NCI-H446 treated with DMSO at 0.1 percent for 48 hours (cell line): ENCODE measurements at regions not wholly inside any gene's neighbourhood (a gene's known extent, or its start where the extent isn't known, plus 50 kb on each side); places are given as distances from the start of the nearest gene placed in this dataset.
A peak's percentile ranks its signal among the peaks of the same experiment; 100 is the strongest.
"Not testable (repeated sequence)": the region's sequence is repeated elsewhere in the genome, so short reads cannot be mapped to it uniquely, and the experiment has no call there.

Source experiments
- DNase-seq: peaks from one replicate; lab custom pipeline; 2025; lab: John Stamatoyannopoulos, UW

DNA sequence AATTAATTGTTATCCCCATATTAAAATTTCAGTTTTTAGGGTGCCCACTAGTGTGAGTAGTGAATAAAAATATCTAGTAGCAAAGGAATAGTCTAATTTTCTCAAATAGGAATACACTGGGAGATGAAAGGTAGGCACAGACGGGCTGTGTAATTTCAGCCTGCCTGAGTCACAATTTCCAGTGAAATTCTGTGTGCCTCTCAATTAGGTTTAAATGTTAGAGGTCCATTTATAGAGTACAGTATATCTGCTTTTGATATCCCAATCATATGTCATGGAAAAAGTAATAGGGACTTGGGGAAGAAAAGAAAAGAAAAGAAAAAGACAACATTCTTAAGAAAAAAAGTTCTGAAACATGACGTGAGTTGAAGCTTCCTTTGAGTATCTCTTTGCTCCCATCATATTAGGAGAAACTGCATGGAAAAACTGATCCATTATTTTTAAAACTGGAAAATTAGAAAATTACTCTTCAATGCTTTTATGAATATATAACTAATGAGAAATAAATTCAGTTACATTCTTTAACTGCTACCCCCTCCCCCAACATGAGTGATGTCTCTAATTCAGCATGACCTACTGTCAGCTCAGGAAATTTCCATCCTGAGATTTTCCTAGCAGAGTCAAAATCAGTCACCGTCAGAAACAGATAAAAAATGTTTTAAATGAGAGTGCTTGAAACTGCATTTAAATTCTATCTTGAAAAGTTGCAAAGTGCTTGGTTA, 473.8 kb upstream of the HSF2 start:
- DNase-seq, result no peak

DNA sequence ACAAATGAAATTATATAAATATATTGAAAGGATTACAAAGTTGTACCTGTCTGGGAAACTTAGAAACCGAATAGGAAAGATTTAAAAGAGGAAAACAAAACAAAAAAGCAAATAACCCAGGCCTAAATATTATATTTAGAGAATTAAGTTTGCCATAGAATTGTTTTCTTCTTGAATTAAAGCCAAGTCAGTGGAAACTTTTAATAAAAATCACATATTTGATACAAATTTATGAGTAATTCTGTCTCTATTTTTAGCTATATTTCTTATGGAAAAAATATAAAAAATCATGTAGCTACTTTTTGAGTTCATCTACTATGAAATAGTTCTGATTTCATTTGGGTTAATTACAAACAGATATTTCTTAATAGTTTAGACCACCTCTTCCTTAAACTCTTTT, 470.2 kb upstream of the HSF2 start:
- DNase-seq, result no peak

DNA sequence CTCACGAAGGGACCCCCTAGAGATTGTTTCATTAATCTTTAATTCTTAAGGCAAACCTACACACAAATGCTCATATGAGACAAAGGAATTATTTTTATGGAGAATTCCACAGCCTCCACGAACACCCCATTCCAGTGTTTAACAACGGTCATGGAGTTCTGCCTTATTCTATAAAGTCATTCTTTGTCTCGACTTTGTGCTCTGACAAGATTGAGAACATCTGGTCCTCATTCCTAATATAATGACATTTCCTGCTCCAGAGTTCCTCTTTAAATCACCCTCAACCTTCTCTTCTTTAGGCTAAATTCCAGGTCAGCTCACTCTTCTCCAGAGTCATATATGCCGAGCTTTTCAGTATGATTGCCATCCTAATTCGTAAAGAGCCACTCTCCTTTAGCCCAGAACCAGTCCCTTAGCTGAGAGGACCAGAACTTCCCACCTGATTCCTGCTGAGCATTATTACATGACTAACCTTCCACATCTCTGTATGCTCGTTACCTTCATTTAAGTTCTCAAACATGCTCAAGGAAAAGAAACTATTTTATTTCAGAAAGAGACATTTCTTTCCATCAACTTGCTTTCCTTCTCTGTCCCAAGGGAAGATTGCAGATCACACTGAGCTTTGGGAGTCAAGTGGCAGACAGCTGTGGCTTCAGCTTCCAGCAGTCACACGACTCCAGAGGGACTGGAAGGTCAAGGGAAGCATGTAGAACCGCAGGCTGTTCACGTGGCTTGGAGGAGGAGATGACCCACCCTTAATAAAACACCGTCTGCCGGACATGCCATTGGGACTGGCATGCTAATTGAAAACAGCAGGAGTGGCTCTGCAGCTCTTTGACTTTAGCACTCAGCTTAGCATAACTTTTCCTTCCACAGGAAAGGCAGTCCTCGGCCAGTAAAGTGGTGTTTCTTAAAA, 467.1 kb upstream of the HSF2 start:
- no peak for DNase-seq

DNA sequence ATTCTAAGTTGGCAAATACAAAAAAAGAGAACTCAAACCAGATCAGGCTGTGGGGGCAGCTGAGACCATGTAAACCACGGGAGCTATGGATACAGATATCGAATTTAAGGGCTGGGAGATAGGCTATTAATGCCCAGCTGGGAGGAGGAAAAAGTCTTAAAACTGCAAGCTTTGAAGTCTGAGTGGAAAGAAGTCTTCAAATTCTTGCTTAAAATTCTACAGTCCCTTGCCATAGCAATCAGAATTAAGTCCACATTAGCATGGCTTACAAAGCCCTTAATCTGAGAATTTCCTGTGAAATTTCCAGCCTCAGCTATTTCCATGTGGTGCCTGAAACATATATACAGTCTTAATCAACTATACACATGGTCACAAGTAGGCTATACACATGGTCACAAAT, 465.0 kb upstream of the HSF2 start:
- no peak for DNase-seq

DNA sequence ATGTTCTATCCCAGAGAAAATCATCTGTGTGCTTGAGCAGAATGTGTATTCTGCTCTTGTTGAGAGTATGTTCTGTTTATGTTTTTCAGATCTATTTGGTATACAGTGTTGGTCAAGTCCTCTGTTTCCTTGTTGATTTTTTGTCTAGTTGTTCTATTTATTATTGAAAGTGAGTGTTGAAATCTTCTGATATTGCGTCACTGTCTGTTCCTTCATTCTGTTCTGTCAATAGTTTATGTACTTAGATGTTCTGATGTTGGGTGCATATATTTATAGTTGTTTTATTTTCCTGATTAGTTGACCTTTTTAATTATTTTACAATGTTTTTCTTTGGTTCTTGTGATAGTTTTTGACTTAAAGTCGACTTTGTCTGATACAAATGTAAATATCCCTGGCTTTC, 458.7 kb upstream of the HSF2 start:
- DNase-seq, result no peak

DNA sequence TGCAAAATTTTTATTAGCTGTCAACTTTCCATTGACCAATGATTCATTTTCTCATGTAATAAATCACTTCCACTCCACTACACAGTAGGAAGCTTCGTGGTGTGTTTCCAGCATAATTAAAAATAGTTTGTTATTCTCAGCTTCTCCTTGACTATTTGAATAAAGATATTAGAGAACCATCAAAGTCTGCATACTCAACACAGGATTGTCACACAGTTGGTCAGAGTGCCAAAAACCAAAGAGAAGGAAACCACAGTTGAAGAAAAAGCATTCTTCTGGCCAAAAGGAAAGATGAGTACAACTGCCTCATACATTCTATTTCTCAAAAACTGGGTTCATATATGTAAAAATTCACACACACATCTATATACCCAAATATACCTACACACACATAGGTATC, 455.1 kb upstream of the HSF2 start:
- no peak for DNase-seq

DNA sequence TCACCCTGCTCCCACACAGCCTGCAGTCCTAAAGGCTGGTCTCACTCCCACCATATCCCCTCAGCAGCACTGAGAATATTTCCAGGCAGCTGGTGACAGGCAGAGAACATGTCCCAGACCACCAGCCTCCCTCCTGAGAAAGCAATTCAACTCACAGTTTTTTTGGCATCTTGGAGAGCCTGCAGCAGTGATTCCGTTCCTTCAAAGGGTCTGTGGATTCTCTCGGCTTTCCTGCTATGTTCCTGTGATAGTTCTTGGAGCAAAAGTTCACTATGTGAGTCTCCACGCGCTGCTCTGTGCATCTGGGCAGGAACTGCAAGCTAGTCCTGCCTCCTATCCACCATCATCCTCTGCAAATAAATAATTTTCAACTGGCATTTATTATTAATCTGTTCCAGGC, 448.3 kb upstream of the HSF2 start:
- no peak for DNase-seq

DNA sequence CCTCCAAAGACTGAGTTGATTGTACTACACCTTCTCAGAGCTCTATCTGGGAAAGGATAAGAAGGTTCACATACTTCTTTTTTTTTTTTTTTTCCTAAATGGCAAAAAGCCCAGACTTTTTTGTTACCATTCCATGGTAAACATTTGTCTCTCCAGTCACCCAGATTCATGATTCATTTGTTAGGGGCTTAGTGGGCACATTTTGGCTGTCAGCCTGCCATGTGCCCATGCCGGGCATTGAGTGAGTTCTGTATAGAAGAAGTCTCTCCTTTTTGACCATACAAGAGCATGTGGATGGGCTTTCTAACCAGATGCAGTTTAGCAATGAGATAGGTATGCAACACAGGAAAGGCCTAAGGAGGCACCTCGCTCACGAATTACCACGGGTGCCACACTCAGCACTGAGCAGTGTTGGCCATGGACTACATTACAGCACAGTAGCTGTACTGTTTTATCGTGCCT, 447.5 kb upstream of the HSF2 start:
- peak; percentile 24 for DNase-seq

DNA sequence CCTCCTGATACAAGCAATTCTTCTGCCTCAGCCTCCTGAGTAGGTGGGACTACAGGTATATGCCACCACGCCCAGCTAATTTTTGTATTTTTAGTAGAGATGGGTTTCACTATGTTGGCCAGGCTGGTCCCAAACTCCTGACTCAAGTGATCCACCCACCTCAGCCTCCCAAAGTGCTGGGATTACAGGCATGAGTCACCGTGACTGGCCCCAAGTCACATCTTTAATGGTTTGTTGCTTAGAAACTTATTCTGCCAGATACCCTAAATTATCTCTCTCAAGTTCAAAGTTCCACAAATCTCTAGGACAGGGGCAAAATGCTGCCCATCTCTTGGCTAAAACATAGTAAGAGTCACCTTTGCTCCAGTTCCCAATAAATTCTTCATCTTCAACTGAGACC, 444.1 kb upstream of the HSF2 start:
- DNase-seq, result not testable (repeated sequence)

DNA sequence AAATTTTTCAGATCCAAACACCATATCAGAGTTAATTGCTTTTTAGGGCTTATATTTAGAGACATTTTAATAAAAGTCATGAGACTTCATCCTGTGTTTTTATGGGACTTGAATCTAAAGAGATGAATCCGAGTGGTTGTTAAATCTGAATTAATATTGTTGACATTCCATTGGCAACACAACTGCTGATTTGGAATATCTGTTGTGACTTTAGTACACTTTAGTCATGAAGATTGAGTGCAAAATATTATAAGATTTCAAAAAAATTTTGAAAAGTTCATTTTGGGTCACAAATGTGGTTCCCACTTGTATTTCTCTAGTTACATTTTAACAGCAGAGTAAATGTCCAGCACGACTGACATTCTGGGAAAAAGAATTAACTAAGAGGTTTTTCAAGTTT, 442.7 kb upstream of the HSF2 start:
- no peak for DNase-seq

DNA sequence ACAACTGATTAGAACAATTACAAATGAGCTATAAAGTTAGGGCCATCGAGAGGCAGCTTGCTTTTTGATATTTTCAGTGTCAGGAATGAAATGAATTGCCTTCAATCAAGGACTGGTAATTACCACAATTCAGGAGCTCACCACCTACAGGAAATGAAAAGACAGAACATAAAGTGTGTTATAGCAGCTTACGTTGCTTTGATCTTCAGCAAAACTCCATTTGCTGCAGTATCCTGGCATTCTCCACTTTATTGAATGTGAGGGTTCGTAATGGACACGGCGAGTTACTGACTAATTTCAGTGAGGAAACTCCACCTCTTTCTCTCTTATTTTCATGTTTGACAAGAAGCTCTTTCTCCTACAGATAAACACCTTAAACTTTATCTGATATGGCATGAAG, 440.0 kb upstream of the HSF2 start:
- DNase-seq, result no peak

DNA sequence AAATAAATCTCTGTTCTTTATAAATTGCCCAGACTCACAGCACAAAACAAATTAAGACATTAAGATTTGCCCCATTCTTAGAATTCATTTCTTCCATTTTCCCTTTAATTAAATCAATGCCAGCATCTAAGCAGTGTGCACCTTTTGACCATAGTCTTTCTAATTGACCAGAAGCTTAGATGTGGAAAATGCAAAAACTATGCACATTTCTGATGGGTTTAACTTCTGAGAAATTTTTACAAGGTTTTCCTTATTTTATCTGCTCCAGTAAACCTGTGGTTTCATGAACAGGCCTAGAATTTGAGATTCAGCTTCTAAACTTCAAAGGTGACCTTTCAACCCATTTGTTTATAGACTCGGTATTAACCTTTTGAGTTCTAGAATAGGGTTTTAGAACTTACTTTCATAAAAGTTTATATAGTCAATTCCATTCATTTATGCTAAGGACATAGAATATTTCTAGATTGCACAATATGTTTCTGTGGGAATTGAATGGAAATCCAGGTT, 437.8 kb upstream of the HSF2 start:
- DNase-seq, result no peak

DNA sequence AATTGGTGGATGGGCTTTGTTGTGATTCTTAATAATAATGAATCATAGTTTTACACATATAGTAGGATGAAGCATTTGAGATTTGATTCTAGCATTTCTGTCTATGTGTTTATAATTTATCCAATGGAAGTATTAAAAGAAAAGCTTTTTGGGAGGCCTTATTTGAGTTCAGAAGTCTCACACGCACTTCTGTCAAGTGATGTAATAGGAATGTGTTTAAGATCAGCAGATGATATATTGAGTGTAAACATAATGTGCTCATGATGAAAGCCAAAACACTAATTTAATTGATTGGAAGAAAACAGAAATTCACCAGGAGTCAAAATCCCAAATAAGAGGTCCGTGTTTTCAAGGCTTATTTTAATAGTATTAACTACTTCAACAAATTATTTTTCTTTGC, 435.6 kb upstream of the HSF2 start:
- DNase-seq, result no peak

DNA sequence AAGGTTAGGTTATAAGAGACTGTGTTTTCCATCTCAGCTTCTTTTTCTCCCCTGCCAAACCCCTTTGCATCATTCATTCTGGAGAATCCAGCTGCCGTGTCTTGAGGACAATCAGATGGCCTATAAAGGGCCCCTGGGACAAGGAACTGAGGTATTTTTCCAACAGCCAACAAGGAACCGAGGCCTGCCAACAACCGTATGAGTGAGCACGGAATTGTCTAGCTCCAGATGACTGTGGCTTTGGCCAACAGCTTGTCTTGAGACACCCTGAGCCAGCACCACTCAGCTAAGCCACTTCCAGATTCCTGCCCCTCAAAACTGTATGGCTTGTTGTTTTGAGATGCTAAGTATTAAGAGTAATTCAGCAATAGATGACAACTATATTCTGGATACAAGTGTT, 433.7 kb upstream of the HSF2 start:
- DNase-seq, result no peak

DNA sequence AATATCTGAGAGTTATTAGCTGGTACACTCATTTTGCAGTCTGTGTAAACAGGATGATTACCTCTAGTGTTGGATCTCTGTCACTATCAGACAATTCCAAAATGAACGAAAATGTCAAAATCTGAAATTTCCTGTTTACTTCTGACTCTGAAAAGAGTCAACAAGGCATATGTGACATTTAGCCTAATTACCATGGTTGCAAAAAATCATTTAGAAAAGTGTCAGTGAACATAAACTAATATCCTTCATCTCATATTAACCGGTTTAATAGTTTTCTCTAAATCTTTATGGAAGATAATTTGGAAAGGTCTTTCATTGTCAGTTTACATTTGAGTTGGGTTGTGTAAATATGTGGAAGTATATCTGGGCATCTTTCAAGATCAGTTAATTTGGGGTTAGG, 431.8 kb upstream of the HSF2 start:
- DNase-seq, result no peak

DNA sequence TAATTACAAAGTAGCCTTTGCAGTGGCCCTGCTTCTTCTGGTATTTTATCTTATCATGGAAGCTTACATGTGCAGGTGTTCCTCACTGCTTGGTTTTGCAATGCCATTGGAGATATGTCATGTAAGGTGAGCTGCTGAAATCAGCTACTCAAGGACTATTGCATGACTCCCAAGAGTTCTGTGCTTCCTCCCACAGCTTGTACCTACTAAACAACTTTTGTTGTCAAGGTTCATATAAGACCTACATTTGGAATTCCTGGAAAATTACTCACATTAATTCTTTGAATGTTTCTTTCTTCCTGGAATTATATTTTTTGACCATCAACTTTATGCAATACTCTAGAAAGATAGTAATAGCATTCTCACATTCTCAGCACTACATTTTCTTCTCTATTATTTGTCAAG, 427.5 kb upstream of the HSF2 start:
- DNase-seq, result no peak

DNA sequence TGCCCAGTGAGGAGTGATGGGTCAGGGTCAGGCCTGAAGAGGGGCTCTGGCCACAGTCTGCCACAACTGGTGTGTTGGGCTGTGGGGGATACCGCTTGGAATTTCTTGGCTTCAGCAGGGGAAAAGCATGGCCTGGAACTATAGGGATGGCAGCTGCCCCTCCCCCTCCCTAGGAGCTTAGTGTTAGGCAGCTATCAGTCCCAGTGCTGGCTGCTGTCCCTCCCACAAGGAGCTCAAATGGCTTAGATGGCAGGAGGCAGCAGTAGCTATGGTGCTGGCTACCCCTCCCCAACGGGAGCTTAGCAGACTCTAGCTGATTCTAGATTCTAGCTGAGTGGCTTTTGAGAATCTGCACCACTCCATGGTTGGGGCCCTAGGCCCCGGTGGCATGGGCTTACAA, 414.5 kb upstream of the HSF2 start:
- no peak for DNase-seq

DNA sequence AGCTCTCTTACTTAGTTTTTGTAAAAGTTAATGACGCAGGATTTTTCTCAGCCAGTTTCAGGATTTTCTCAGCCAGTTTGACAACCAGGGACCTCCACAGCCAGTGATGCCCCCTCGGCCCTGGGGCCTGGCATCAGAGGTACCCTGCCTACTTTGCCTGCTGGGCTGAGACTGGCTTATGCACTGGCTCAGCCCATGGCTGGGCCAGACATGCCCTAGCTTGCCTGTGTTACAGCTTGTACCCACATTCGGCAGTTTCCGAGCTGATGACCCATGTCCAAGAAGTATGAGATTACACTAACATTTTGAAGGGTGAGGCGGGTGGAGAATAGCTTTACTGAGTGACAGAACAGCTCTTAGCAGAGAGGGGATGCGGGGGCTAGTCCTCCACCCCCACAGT, 406.1 kb upstream of the HSF2 start:
- DNase-seq, result no peak

DNA sequence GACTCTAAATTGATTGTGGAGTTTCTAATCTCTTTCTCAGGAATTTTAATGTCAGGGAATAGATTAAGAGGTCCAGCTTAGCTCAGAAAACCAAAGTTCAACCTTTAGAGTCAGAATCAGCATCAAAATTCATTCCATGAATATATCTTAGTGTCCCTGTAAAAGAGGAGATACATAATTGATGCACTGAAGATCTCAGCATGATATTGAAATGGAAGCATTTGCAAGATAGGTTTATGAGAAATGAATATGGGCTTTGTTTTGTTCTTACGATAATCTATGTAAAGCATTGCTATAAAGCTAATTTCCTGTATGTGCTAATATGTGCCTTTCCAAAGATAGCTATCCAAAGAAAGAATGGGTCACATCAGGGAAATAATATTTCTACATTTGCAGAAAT, 404.5 kb upstream of the HSF2 start:
- DNase-seq, result no peak

DNA sequence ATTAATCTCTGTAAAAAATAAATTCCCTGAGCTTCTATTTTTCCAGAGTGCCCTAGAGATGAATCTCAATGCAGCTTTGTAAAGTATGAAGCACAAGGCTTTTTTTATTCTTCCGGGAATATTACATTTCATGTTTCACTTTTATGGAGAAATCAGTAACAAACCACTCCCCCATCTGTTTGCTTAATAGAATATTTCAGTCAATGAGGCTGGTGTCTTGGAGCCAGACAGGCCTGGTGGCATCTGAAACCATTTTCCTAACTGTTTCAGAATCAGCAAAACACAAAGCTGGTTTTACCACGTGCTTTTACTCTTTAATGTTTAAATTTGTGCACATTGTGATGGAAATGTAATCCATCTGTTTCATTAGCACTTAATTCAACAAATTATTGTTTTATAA, 400.8 kb upstream of the HSF2 start:
- DNase-seq, result no peak

DNA sequence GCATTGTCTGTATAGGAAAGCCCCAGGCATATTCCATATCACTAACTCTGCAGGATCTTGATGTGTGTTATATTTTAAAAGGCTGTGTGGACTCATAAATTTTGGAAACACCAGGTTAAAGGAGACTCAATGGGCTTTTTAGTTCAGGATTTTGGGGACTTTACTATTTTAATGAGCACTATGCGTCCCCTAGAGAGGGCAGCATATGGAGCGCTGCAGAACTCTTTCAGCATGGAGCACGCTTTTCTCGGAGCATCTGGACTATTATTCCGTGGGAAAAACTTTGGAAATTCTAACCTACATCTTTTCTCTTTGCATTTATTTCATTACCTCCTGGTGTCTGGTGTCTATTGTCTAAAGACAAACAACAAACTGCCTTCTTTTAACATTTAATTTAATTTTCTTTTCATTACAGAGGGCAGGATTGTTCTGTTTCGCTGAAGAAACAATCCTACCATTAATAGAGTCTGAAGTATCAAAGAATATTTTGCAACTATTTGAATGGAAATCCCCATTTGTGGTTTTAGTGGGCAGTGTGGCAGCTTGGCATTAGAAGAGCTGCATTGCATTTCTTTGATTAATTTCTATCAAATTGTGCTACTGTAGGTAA, 399.9 kb upstream of the HSF2 start:
- DNase-seq, result no peak

DNA sequence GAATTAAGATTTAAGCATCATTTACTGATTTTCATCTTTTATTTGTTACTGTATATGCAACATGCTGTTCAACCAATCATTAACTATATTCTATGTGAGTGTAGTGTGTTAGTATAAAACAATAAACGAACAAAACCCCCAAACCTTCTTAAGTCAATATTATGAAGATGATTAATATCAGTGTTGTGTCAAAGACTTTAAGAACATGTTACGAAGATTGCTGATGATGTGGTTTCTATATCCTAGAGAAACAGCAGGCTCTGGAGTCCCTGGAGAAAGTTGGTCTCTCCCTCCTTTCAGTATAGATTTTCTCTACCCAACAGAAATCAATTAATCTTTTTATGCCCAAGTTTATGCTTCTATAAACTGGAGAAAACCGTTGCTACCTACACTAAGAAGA, 393.8 kb upstream of the HSF2 start:
- no peak for DNase-seq

DNA sequence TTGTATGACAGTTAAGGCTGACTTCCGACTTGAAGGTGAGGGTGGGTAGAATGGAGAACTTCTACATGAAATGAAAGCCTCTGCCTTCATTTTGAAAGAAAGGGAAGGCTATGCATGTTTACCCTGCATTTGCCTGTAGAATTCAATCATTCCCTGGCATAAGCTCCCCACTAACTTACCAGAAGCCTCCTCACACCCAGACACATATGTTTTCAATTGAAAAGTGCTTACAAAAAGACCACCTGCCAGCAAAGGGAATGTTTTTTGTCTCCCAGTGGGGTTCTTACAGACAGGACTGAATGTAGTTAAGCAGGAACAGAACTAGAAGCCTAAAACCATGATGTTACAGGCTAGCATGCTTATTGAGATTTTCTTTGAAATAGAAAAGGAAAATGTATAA, 392.1 kb upstream of the HSF2 start:
- no peak for DNase-seq
